C4-2B (cell line): ENCODE measurements at regions not wholly inside any gene's neighbourhood (a gene's known extent, or its start where the extent isn't known, plus 50 kb on each side); places are given as distances from the start of the nearest gene placed in this dataset.

Experiments used
- CTCF ChIP-seq: fragments of 450-650 bp; conservative IDR thresholded peaks from 2 replicates; pipeline ENCODE4 v1.5.1; 2017; ENCODE audit warnings: mild to moderate bottlenecking
- ZFX ChIP-seq: fragments of 450-650 bp; IDR thresholded peaks from 2 replicates; pipeline ENCODE4 v1.6.1; 2017

- TF ChIP-seq CTCF (no peak), ZFX (no peak)
Observed at GRCh38 chr20:10111959-10112250, 77.1 kb downstream of the ANKEF1 start.
